ENCODE measurements at regions not wholly inside any gene's neighbourhood (a gene's known extent, or its start where the extent isn't known, plus 50 kb on each side); places are given as distances from the start of the nearest gene placed in this dataset.

DNA sequence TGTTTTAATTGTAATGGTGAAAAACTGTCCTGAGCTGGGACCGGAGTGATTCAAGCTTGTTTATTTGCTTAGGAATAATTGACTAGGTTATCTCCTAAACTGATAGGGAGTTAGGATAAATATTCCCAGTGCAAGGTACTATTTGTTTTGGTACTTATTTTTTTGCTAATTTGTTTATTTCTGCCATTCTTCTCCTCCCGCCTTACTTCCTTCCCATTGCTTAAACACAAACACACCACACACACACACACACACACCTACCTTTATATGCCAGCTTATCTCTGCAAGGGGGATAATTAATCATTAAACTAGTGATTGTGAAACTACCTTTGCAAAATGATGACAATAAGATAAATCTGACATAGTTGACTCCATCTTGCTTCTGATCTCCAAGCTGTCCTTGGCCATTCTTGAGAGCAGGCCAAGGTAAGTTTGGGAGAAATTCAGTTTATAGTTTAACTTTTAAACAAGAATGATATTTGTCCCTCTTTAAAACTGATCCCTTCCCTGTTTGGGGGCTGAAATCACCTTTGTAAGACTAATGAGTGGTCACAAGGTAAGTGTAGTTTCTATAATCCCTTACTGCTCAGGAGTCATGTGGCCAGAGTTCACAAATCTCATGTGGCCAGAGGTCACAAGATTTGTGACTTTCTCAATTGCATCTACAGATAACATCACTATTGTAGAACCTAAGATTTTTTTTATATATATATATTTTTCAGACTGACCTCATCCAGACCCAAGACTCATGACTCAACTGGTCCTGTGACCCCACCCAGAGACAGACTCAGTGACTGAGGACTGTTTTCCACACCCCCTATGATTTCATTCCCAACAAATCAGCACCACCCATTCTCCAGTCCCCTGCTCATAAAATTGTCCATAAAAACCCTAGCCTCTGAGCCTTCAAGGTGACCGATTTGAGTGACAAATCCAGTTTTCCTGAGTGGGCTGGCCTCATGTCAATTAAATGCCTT lies 83.1 kb upstream of the LRRTM4 start (continued):
- no peak for TF ChIP-seq ZNF343 (CRISPR knock-in tag; IDR thresholded peaks at IDR 0.05)
- no peak for TF ChIP-seq ZNF660 (CRISPR knock-in tag; IDR thresholded peaks at IDR 0.05; ENCODE audit: borderline replicate concordance, low read depth)
- TF ChIP-seq ZIK1 (CRISPR knock-in tag; IDR thresholded peaks at IDR 0.05; ENCODE audit: borderline replicate concordance, low read depth), result no peak
- no peak for TF ChIP-seq MAZ (IDR thresholded peaks at IDR 0.05; ENCODE audit: borderline replicate concordance, low read depth, low read length)
- no peak for TF ChIP-seq MAZ (CRISPR knock-in tag; IDR thresholded peaks at IDR 0.05; ENCODE audit: low read depth)
- no peak for TF ChIP-seq ZNF607 (CRISPR knock-in tag; IDR thresholded peaks at IDR 0.05; ENCODE audit: borderline replicate concordance)
- no peak for TF ChIP-seq ZNF510 (CRISPR knock-in tag; IDR thresholded peaks at IDR 0.05; ENCODE audit: low read depth)
- TF ChIP-seq ZNF251 (CRISPR knock-in tag; IDR thresholded peaks at IDR 0.05), result no peak
- TF ChIP-seq HNF4G (IDR thresholded peaks at IDR 0.05; ENCODE audit: borderline replicate concordance, low read depth, low read length), result no peak
- no peak for TF ChIP-seq HNF4G (CRISPR knock-in tag; IDR thresholded peaks at IDR 0.05; ENCODE audit: borderline replicate concordance, low read depth)
- TF ChIP-seq, protein P1, sequence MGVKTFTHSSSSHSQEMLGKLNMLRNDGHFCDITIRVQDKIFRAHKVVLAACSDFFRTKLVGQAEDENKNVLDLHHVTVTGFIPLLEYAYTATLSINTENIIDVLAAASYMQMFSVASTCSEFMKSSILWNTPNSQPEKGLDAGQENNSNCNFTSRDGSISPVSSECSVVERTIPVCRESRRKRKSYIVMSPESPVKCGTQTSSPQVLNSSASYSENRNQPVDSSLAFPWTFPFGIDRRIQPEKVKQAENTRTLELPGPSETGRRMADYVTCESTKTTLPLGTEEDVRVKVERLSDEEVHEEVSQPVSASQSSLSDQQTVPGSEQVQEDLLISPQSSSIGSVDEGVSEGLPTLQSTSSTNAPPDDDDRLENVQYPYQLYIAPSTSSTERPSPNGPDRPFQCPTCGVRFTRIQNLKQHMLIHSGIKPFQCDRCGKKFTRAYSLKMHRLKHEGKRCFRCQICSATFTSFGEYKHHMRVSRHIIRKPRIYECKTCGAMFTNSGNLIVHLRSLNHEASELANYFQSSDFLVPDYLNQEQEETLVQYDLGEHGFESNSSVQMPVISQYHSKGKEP (CRISPR knock-in tag; IDR thresholded peaks at IDR 0.05), result no peak
- TF ChIP-seq RFX1 (IDR thresholded peaks at IDR 0.05), result no peak
- no peak for TF ChIP-seq SRSF4 (IDR thresholded peaks at IDR 0.05; ENCODE audit: low read depth, low read length, poor library complexity, severe bottlenecking)
- TF ChIP-seq DPF2 (CRISPR knock-in tag; IDR thresholded peaks at IDR 0.05; ENCODE audit: borderline replicate concordance, low read depth), result no peak
- TF ChIP-seq, protein P2, sequence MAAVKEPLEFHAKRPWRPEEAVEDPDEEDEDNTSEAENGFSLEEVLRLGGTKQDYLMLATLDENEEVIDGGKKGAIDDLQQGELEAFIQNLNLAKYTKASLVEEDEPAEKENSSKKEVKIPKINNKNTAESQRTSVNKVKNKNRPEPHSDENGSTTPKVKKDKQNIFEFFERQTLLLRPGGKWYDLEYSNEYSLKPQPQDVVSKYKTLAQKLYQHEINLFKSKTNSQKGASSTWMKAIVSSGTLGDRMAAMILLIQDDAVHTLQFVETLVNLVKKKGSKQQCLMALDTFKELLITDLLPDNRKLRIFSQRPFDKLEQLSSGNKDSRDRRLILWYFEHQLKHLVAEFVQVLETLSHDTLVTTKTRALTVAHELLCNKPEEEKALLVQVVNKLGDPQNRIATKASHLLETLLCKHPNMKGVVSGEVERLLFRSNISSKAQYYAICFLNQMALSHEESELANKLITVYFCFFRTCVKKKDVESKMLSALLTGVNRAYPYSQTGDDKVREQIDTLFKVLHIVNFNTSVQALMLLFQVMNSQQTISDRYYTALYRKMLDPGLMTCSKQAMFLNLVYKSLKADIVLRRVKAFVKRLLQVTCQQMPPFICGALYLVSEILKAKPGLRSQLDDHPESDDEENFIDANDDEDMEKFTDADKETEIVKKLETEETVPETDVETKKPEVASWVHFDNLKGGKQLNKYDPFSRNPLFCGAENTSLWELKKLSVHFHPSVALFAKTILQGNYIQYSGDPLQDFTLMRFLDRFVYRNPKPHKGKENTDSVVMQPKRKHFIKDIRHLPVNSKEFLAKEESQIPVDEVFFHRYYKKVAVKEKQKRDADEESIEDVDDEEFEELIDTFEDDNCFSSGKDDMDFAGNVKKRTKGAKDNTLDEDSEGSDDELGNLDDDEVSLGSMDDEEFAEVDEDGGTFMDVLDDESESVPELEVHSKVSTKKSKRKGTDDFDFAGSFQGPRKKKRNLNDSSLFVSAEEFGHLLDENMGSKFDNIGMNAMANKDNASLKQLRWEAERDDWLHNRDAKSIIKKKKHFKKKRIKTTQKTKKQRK (IDR thresholded peaks at IDR 0.05; ENCODE audit: low read length), result no peak
- TF ChIP-seq, protein P3, sequence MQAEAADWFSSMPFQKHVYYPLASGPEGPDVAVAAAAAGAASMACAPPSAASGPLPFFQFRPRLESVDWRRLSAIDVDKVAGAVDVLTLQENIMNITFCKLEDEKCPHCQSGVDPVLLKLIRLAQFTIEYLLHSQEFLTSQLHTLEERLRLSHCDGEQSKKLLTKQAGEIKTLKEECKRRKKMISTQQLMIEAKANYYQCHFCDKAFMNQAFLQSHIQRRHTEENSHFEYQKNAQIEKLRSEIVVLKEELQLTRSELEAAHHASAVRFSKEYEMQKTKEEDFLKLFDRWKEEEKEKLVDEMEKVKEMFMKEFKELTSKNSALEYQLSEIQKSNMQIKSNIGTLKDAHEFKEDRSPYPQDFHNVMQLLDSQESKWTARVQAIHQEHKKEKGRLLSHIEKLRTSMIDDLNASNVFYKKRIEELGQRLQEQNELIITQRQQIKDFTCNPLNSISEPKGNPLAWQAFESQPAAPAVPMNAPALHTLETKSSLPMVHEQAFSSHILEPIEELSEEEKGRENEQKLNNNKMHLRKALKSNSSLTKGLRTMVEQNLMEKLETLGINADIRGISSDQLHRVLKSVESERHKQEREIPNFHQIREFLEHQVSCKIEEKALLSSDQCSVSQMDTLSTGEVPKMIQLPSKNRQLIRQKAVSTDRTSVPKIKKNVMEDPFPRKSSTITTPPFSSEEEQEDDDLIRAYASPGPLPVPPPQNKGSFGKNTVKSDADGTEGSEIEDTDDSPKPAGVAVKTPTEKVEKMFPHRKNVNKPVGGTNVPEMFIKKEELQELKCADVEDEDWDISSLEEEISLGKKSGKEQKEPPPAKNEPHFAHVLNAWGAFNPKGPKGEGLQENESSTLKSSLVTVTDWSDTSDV (CRISPR knock-in tag; IDR thresholded peaks at IDR 0.05), result no peak
- no peak for TF ChIP-seq ZNF891 (CRISPR knock-in tag; IDR thresholded peaks at IDR 0.05)
- no peak for TF ChIP-seq NFIB (CRISPR knock-in tag; IDR thresholded peaks at IDR 0.05; ENCODE audit: borderline replicate concordance)
- no peak for TF ChIP-seq GATAD2A (CRISPR knock-in tag; IDR thresholded peaks at IDR 0.05)

Measured in HepG2 (cell line).